ENCODE measurements at regions not wholly inside any gene's neighbourhood (a gene's known extent, or its start where the extent isn't known, plus 50 kb on each side); places are given as distances from the start of the nearest gene placed in this dataset.

DNA sequence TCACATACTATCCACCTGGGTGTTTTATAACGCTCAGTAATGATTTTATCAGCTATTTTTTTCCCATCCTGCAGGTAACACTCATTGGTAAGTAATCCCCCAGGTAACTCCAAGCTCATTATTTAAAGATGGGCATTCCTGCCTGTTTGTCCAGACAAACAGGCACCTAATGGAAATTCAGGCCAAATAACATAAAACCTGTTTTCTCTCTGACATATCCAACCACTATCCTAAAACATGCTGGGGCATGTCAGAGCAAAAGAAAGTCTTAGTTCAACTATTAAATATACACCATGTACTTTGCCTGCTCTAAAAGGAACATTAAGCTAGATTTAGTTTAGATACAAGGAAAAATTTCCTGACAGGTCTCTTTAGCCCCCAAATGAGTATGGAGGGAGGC lies 987.7 kb downstream of the TTLL7 start:
- Mint-ChIP-seq H3K9me3 (peaks cover 11% of the 10 kb centered on the region), H3K27ac (ENCODE audit: unreplicated experiment) (no peak overlapping the region), H3K27me3 (ENCODE audit: low read depth) (no peaks in the 10 kb centered on the region), H3K36me3 (ENCODE audit: low read depth) (peaks cover 8% of the 10 kb centered on the region), H3K4me3 (no peak overlapping the region), H3K4me1 (peaks cover 7% of the 10 kb centered on the region)
- TF ChIP-seq, protein P1, sequence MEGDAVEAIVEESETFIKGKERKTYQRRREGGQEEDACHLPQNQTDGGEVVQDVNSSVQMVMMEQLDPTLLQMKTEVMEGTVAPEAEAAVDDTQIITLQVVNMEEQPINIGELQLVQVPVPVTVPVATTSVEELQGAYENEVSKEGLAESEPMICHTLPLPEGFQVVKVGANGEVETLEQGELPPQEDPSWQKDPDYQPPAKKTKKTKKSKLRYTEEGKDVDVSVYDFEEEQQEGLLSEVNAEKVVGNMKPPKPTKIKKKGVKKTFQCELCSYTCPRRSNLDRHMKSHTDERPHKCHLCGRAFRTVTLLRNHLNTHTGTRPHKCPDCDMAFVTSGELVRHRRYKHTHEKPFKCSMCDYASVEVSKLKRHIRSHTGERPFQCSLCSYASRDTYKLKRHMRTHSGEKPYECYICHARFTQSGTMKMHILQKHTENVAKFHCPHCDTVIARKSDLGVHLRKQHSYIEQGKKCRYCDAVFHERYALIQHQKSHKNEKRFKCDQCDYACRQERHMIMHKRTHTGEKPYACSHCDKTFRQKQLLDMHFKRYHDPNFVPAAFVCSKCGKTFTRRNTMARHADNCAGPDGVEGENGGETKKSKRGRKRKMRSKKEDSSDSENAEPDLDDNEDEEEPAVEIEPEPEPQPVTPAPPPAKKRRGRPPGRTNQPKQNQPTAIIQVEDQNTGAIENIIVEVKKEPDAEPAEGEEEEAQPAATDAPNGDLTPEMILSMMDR (conservative IDR thresholded peaks at IDR 0.05): no peak
- DNase-seq (ENCODE audit: low read depth, low spot score): no peak

- TF ChIP-seq, protein P1 (conservative IDR thresholded peaks at IDR 0.05): no peak
- H3K27me3 Mint-ChIP-seq (ENCODE audit: low read depth): no peaks in the 10 kb centered on the region
Observed at GRCh38 chr1:83006271-83006670, 992.7 kb downstream of the TTLL7 start.

DNA sequence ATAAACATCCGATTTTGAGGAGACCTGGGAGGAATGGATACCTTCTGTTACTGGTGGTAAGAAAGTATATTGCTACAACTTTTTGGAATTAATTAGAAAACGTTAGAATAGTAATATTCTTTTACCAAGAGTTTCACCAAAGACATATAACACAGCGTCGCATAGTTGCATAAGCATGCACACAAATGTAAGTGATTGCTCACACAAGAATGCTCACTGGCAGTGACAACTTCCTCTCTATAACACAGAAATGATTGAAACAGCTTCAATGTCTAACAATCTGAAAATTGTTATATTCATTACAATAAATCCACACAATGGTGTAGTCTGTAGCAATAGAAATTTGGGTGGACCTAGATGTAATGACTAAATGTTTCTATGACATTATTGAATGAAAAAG lies 998.6 kb downstream of the TTLL7 start:
- Mint-ChIP-seq H3K4me1 (peaks cover 13% of the 10 kb centered on the region), H3K27me3 (ENCODE audit: low read depth) (no peaks in the 10 kb centered on the region), H3K36me3 (ENCODE audit: low read depth) (no peaks in the 10 kb centered on the region), H3K9me3 (no peaks in the 10 kb centered on the region), H3K27ac (ENCODE audit: unreplicated experiment) (no peak overlapping the region), H3K4me3 (no peak overlapping the region)
- TF ChIP-seq, protein P1 (conservative IDR thresholded peaks at IDR 0.05): no peak
- no peak for DNase-seq (ENCODE audit: low read depth, low spot score)

More at GRCh38 chr1:83006271-83006670, 992.7 kb downstream of the TTLL7 start:
- Mint-ChIP-seq H3K9me3 (peaks cover 11% of the 10 kb centered on the region), H3K4me1 (peaks cover 18% of the 10 kb centered on the region), H3K36me3 (ENCODE audit: low read depth) (peaks cover 8% of the 10 kb centered on the region), H3K27ac (ENCODE audit: unreplicated experiment) (peak overlapping the region; percentile 48), H3K4me3 (no peak overlapping the region)
- DNase-seq (ENCODE audit: low read depth, low spot score): no peak

DNA sequence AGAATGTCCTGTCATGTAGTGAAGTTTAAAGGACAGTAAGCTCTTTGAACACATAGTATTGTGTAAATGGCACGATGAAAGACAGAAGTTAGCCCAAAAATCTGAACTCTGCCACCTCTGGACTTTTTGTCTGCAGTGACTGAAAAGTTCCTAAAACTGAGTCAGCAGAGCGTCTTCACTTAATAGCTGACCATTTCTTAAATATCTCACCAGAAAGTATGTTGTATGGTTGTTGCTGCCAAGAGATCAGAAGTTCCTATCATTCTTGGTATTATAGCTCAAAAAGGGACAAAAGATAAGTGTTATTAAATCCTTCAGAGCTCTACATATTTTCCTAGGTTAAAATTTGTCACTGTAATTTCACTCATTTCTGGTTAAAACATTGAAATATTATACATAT lies 1003.0 kb downstream of the TTLL7 start:
- TF ChIP-seq, protein P1 (conservative IDR thresholded peaks at IDR 0.05): no peak

DNA sequence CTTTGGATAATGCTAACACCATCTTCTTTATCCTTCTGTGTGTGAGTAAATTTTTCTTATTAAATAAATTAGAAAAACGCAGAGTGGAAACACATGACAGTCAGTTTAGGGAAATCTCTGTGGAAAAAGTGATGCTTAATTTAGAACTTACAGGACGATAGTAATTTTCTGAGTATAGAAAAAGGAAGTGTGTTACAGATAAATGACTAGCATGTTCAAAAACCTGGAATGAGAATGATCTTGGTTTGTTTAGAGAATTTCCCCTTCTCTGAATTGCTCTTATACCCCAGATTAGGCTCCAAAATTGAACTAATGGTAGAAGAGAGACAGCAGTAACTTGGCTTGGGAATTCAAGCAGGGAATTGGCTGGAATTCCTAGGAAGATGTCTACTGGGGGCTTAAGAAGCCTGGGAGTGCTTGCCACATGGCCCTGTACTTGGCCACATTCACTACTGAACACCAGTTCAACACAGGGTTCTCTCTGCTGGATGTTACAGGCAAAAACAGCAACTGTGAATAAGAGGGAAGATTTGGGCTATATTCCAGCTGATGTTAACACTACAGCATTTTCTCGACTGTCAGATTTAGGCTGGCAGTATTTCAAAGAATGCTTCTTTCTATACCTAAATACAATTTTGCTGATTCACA lies 1004.2 kb downstream of the TTLL7 start:
- Mint-ChIP-seq H3K27ac (ENCODE audit: unreplicated experiment) (no peak overlapping the region), H3K27me3 (ENCODE audit: low read depth) (no peaks in the 10 kb centered on the region), H3K36me3 (ENCODE audit: low read depth) (no peaks in the 10 kb centered on the region), H3K9me3 (no peaks in the 10 kb centered on the region), H3K4me1 (peaks cover 5% of the 10 kb centered on the region), H3K4me3 (no peak overlapping the region)
- TF ChIP-seq, protein P1 (conservative IDR thresholded peaks at IDR 0.05): no peak
- DNase-seq (ENCODE audit: low read depth, low spot score): no peak

More for the DNA sequence above, 1003.0 kb downstream of the TTLL7 start:
- Mint-ChIP-seq H3K4me1 (peaks cover 5% of the 10 kb centered on the region), H3K9me3 (no peaks in the 10 kb centered on the region), H3K4me3 (no peak overlapping the region), H3K36me3 (ENCODE audit: low read depth) (no peaks in the 10 kb centered on the region), H3K27me3 (ENCODE audit: low read depth) (no peaks in the 10 kb centered on the region), H3K27ac (ENCODE audit: unreplicated experiment) (no peak overlapping the region)
- DNase-seq (ENCODE audit: low read depth, low spot score): no peak
